ENCODE measurements at regions not wholly inside any gene's neighbourhood (a gene's known extent, or its start where the extent isn't known, plus 50 kb on each side); places are given as distances from the start of the nearest gene placed in this dataset.
"Not testable (repeated sequence)": the region's sequence is repeated elsewhere in the genome, so short reads cannot be mapped to it uniquely, and the experiment has no call there.

- Histone ChIP-seq H3K4me3 (no peak overlapping the region), H3K27me3 (no peaks in the 10 kb centered on the region), H3K36me3 (no peaks in the 10 kb centered on the region), H3K27ac (no peak overlapping the region), H3K4me1 (no peaks in the 10 kb centered on the region), H3K9me3 (replicated peaks) (no peaks in the 10 kb centered on the region)
- DNase-seq = no peak
These were observed 94.2 kb downstream of the PRKAB2 start for GRCh38 chr1:147077936-147078605.

GRCh38 chr1:147077523-147077922 lies 94.7 kb downstream of the PRKAB2 start:
- no peaks in the 10 kb centered on the region for H3K4me1 ChIP-seq
- no peaks in the 10 kb centered on the region for H3K36me3 ChIP-seq
- no peak for DNase-seq
- H3K9me3 ChIP-seq (replicated peaks) = no peaks in the 10 kb centered on the region
- no peaks in the 10 kb centered on the region for H3K27me3 ChIP-seq
- H3K4me3 ChIP-seq = no peak overlapping the region
- H3K27ac ChIP-seq = no peak overlapping the region

- H3K4me1 ChIP-seq = no peaks in the 10 kb centered on the region
- H3K4me3 ChIP-seq = no peak overlapping the region
- no peaks in the 10 kb centered on the region for H3K9me3 ChIP-seq (replicated peaks)
- no peak for DNase-seq
- H3K27me3 ChIP-seq = no peaks in the 10 kb centered on the region
- no peak overlapping the region for H3K27ac ChIP-seq
- no peaks in the 10 kb centered on the region for H3K36me3 ChIP-seq
These were observed 95.2 kb downstream of the PRKAB2 start for GRCh38 chr1:147077081-147077480.

GRCh38 chr1:147076442-147076841 lies 95.8 kb downstream of the PRKAB2 start:
- H3K27ac ChIP-seq = no peak overlapping the region
- H3K4me1 ChIP-seq = no peaks in the 10 kb centered on the region
- DNase-seq = no peak
- no peaks in the 10 kb centered on the region for H3K9me3 ChIP-seq (replicated peaks)
- H3K27me3 ChIP-seq = no peaks in the 10 kb centered on the region
- H3K36me3 ChIP-seq = no peaks in the 10 kb centered on the region
- no peak overlapping the region for H3K4me3 ChIP-seq

GRCh38 chr1:147072482-147073432 lies 99.5 kb downstream of the PRKAB2 start:
- DNase-seq = no peak
- Histone ChIP-seq H3K4me3 (no peak overlapping the region), H3K27me3 (no peaks in the 10 kb centered on the region)

GRCh38 chr1:147071142-147071541 lies 101.1 kb downstream of the PRKAB2 start:
- Histone ChIP-seq H3K27ac (no peak overlapping the region), H3K27me3 (no peaks in the 10 kb centered on the region), H3K9me3 (replicated peaks) (no peaks in the 10 kb centered on the region), H3K4me1 (no peaks in the 10 kb centered on the region), H3K4me3 (no peak overlapping the region), H3K36me3 (no peaks in the 10 kb centered on the region)
- DNase-seq = no peak

More at GRCh38 chr1:147072482-147073432, 99.5 kb downstream of the PRKAB2 start:
- Histone ChIP-seq H3K36me3 (no peaks in the 10 kb centered on the region), H3K9me3 (replicated peaks) (no peaks in the 10 kb centered on the region), H3K4me1 (no peaks in the 10 kb centered on the region), H3K27ac (no peak overlapping the region)

GRCh38 chr1:147062956-147063355 lies 109.3 kb downstream of the PRKAB2 start:
- Histone ChIP-seq H3K4me3 (no peak overlapping the region), H3K27ac (no peak overlapping the region), H3K27me3 (no peaks in the 10 kb centered on the region), H3K4me1 (no peaks in the 10 kb centered on the region), H3K9me3 (replicated peaks) (no peaks in the 10 kb centered on the region), H3K36me3 (no peaks in the 10 kb centered on the region)
- no peak for DNase-seq

- H3K36me3 ChIP-seq = not testable (repeated sequence)
These were observed 110.4 kb downstream of the PRKAB2 start for GRCh38 chr1:147061880-147062279.

GRCh38 chr1:147053269-147053668 lies 115.1 kb downstream of the NBPF12 start:
- Histone ChIP-seq H3K9me3 (replicated peaks) (no peaks in the 10 kb centered on the region), H3K4me1 (no peaks in the 10 kb centered on the region), H3K27me3 (no peaks in the 10 kb centered on the region), H3K4me3 (no peak overlapping the region), H3K27ac (no peak overlapping the region), H3K36me3 (no peaks in the 10 kb centered on the region)
- DNase-seq = no peak

More at GRCh38 chr1:147061880-147062279, 110.4 kb downstream of the PRKAB2 start:
- not testable (repeated sequence) for DNase-seq; H3K4me1 ChIP-seq; H3K4me3 ChIP-seq; H3K27me3 ChIP-seq; H3K27ac ChIP-seq; H3K9me3 ChIP-seq (replicated peaks)

- DNase-seq = no peak
- H3K27me3 ChIP-seq = no peaks in the 10 kb centered on the region
These were observed 114.6 kb downstream of the NBPF12 start for GRCh38 chr1:147052677-147053076.

GRCh38 chr1:147052143-147052542 lies 114.0 kb downstream of the NBPF12 start:
- H3K27ac ChIP-seq = no peak overlapping the region
- DNase-seq = no peak

More at GRCh38 chr1:147052677-147053076, 114.6 kb downstream of the NBPF12 start:
- no peak overlapping the region for H3K27ac ChIP-seq
- H3K4me1 ChIP-seq = no peaks in the 10 kb centered on the region
- no peaks in the 10 kb centered on the region for H3K36me3 ChIP-seq
- H3K4me3 ChIP-seq = no peak overlapping the region
- H3K9me3 ChIP-seq (replicated peaks) = no peaks in the 10 kb centered on the region

GRCh38 chr1:147051136-147051535 lies 113.0 kb downstream of the NBPF12 start:
- Histone ChIP-seq H3K4me1 (no peaks in the 10 kb centered on the region), H3K9me3 (replicated peaks) (no peaks in the 10 kb centered on the region), H3K4me3 (no peak overlapping the region), H3K36me3 (no peaks in the 10 kb centered on the region), H3K27me3 (no peaks in the 10 kb centered on the region), H3K27ac (no peak overlapping the region)
- DNase-seq = no peak

More at GRCh38 chr1:147052143-147052542, 114.0 kb downstream of the NBPF12 start:
- Histone ChIP-seq H3K9me3 (replicated peaks) (no peaks in the 10 kb centered on the region), H3K27me3 (no peaks in the 10 kb centered on the region), H3K4me1 (no peaks in the 10 kb centered on the region), H3K4me3 (no peak overlapping the region), H3K36me3 (no peaks in the 10 kb centered on the region)

- Histone ChIP-seq H3K36me3 (no peaks in the 10 kb centered on the region), H3K4me1 (no peaks in the 10 kb centered on the region), H3K9me3 (replicated peaks) (no peaks in the 10 kb centered on the region), H3K27ac (no peak overlapping the region), H3K27me3 (no peaks in the 10 kb centered on the region), H3K4me3 (no peak overlapping the region)
- no peak for DNase-seq
These were observed 112.5 kb downstream of the NBPF12 start for GRCh38 chr1:147050654-147051053.

- not testable (repeated sequence) for H3K4me3 ChIP-seq; H3K27ac ChIP-seq; DNase-seq; H3K9me3 ChIP-seq (replicated peaks); H3K27me3 ChIP-seq; H3K4me1 ChIP-seq; H3K36me3 ChIP-seq
These were observed 108.8 kb downstream of the NBPF12 start for GRCh38 chr1:147046863-147047394.

GRCh38 chr1:147046189-147046862 lies 108.2 kb downstream of the NBPF12 start:
- Histone ChIP-seq H3K27ac (no peak overlapping the region), H3K36me3 (no peaks in the 10 kb centered on the region), H3K4me3 (no peak overlapping the region), H3K9me3 (replicated peaks) (no peaks in the 10 kb centered on the region), H3K27me3 (no peaks in the 10 kb centered on the region), H3K4me1 (no peaks in the 10 kb centered on the region)
- DNase-seq = no peak

All from SJCRH30 (cell line).